ENCODE measurements at regions not wholly inside any gene's neighbourhood (a gene's known extent, or its start where the extent isn't known, plus 50 kb on each side); places are given as distances from the start of the nearest gene placed in this dataset.
"Not testable (repeated sequence)": the region's sequence is repeated elsewhere in the genome, so short reads cannot be mapped to it uniquely, and the experiment has no call there.

GRCh38 chr3:82153892-82154291, 392.4 kb upstream of the GBE1 start:
- not testable (repeated sequence) for TF ChIP-seq POLR2AphosphoS5 (IDR thresholded peaks at IDR 0.05; ENCODE audit: low read depth, low read length); TAF1 (IDR thresholded peaks at IDR 0.05; ENCODE audit: low read depth, low read length); POLR2A (IDR thresholded peaks at IDR 0.05; ENCODE audit: low read depth, low read length); SPI1 (IDR thresholded peaks at IDR 0.05; ENCODE audit: low read depth, low read length); POU2F2 (IDR thresholded peaks at IDR 0.05; ENCODE audit: low read depth, low read length); PAX5 (IDR thresholded peaks at IDR 0.05; ENCODE audit: insufficient read depth, low read length, severe bottlenecking)

Measured in GM12891 (cell line).